NCI-H187 (cell line): ENCODE measurements at regions not wholly inside any gene's neighbourhood (a gene's known extent, or its start where the extent isn't known, plus 50 kb on each side); places are given as distances from the start of the nearest gene placed in this dataset.

Experiments used
- DNase-seq, 2 experiments: peaks; one replicate each; lab custom pipeline; 2025; lab: John Stamatoyannopoulos, UW

DNA sequence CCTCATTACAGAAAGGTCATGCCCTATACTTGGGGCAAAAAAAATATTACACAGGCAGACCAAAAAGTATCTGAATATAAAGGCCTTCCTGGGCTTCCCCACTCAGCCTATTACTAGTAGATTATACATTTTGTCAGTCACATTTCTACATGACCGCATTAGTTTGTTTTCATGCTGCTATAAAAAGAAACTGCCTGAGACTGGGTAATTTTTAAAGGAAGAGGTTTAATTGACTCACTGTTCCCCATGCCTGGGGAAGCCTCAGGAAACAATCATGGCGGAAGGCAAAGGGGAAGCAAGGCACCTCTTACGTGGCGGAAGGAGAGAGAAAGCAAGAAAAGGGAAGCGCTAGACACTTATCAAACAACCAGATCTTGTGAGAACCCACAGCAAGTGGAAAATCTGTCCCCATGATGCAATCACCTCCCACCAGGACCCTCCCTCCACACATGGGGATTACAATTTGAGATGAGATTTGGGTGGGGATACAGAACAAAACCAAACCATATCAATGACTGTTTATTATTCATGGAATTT, 1312.0 kb downstream of the PCDH7 start:
- DNase-seq, result no peak

DNA sequence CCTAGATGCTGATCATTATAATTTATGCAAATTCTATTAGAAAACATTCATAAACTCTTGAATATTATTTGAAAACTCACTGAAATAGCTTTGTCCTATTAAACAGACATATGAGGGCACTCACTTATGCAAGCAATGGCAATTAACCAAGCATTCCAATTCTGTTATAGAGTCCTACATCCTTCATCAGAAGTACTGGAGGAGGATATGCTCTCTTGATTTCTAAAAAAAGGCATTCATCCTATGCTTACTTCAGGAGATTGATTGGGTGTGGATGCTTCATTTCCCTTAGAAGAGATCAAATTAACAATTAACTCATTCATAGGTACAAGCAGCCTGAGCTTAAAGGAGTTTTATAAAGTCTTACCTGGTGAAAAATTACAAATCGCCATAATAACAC, 1317.2 kb downstream of the PCDH7 start:
- no peak for DNase-seq

DNA sequence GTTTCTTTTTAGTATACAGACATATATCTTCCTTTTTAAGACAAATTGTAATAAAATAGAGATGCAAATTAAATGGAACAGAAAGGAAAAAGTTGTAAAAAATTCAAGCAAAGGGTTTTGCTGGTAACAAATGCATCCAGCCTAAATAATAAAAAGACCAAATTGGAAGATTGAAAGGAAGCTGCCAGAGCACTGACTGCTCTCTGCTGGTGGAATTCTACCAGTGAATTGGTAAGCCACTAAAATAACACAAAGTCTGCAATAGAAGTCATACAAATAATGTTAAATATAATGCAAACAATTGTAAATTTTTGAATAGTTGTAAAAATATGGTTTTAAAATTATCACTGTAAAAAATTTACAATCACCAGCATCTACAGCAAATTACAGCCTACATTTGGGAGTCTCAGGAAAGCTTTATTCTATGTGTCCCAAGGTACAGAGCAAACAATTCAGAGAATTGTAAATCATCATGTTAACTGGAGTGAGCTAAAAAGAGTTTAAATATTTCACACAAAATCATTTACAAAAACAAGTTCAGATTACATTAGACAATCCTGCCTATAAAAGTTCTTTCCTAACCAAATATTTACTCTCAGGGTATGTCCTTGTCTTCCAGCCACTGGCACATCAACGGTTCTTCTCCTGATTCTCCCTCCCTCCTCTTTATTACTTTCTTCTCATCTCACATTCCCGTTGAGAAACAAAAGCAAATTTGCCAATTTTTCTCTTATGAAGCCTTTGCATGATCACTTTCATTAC, 1322.5 kb downstream of the PCDH7 start:
- DNase-seq, result no peak

DNA sequence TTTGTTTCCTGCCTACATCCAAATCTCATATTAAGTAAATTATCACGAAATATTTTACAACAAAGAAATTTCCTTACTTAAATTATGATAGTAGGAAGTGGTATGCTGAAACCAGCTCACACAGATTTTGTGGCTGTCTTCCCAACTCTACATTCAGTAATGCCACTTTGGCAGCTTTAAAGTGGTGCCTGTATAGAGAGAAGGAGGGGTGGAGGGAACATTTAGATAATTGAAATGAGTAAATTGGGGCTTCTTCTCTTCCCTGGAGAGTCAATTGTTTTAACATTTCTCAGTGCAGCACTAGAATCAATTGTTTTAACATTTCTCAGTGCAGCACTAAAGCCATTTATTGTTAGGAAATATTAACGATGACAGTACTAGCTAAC, 1323.1 kb downstream of the PCDH7 start:
- DNase-seq, result no peak

DNA sequence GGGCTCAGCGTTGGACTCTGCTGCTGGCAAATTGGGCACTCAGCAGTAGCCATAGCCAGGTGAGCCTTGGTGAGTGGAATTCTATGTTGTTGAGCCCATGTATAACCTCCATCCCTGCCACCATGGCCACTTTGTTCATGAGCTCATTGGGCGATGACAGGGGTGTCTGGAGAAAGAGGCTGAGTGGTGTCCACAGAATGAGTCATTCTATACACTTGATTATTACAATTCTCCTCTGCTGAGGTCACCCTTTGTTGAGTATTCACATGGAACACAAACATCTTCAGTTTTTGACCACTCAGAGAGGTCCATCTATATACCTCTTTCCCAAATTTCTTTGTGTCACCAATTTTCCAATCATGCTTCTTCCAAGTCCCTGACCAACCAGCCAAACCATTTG, 1341.7 kb downstream of the PCDH7 start:
- no peak for DNase-seq

DNA sequence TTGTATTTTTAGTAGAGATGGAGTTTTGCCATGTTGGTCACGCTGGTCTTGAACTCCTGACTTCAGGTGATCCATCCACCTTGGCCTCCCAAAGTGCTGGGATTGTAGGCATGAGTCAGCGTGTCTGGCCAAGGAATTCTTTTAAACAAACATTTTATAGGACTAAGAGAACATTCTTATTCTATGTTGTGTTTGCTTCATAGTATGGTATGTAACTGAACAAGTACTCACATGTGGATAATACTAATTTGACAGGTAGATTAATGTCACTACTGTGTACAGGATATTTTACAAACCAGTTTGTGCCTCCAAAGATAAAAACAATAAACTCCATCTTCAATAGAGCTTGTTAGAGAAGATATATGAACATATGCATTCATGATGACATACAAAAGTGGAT, 1353.4 kb downstream of the PCDH7 start:
- DNase-seq, result no peak

DNA sequence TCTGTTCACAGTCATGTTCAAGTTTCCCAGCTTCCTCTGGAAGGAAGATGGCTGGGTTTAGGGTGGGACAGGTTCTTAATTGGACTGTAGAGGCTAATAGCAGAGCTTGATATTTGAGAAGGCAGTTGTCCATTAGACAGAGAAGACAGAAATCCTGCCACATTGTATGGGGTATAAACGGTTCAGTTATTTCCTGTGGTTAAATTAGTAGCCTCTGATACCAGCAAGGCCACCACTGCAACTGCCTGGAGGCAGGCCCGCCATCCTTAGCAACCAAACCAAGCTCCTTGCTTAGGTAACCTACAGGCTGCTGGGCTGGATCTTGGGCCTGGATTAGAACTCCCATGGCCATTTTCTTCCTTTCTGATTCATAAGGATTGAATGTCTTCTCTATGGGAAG, 1367.0 kb downstream of the PCDH7 start:
- no peak for DNase-seq

DNA sequence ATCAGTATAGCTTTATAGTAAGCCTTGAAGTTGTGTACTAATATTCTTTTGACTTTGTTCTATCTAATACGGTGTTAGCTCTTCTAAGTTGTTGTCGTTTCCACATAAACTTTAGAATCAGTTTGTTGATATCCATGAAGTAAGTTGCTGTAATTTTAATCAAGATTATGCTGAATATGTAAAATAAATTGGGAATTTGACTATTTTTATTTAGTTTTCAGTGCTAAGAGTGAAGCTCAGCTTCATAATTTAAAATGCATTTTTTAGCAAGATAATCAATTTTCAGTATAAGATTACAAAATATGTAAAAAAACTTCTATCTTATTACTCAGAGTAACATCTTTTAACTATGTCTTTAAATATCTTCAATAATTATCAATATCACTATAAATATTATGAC, 1374.8 kb downstream of the PCDH7 start:
- no peak for DNase-seq

DNA sequence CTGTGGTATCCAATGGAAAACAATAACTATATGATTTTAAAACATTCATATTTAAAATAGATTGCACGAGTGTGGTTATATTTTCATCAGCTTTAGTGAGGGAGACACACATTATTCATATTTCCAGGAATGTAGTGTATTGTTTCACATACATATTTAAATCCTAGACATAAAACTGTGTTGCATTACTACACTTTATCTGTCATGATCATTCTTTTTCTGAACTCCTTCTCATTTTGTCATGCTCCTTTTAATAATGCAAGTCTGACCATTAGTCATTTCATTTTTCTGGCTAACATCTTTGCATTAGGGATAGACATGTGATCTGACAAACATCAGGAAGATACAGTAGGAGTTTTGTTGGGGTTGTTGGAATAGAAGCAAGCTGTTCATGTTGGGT, 1382.7 kb downstream of the PCDH7 start:
- no peak for DNase-seq

DNA sequence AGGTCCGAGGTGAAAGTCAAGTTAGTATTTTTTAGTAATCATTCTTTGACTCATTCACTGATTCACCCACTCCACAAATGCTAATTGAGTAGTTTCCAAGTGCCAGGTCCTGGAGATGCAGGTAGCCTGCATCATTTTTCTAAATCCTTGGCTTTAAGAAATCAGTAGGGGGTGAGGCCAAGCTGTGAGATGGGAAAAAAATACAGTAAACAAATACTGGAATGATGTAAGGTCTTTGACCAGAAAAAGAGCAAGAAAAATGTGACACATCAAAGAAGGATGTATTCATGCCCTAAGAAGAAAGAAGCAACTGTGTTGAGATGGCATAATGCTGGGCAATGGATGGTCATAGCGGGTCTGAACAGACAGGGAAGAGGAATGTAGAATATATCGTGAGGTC, 1386.6 kb downstream of the PCDH7 start:
- DNase-seq, result no peak

DNA sequence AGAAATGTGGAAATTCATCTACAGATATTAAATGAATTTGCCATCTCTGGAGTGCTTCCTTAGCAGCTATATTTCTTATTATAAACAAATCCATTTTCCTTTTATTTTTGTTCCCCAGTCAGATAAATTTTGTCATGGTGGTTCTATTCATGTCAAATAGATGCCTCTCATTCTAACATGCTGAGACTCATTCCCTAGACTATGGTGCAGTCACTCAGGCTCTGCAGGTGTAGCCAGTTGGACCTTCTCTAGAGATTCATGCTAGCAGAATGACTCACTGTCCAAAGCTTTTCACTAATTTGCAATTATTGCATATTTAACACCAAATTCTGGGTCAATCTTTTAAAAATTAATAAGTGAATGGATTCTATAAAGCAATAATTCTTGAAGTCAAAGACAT, 1392.7 kb downstream of the PCDH7 start:
- no peak for DNase-seq

DNA sequence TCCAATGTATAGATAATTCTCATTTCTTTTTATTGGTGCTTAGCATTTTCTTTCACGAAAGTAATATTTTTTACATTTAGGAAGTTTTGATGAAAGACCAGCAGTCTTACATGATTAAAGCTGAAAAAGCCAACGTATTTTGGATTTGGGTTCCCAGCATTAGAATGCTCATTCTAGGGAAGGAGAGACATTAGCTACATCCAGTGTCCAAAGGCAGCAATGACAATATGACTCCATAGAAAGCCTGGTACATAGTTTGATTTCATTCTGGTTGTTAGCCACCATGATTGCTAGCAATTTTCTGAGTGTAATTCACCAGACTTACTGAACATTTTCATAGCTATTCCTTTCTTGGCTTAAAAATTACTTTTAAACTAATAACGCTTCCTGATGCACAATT, 1397.5 kb downstream of the PCDH7 start:
- no peak for DNase-seq

DNA sequence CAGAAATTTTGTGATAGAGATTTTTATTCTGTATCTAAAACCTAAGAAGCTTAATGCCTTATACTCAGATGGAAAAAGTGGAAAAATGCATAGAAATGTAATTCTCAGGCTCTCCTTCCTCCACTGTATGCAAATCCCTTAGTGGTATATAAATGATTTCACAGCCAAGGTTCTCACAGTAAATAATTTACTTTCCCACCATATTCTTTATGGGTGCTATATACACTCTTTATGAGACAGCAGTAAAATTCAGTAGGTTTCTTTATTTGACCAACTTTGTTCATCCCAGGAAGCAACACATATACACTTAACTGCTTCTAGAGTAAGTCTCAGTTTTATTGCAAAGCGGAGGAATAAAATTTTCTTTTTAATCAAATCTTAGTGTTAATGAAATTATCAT, 1399.7 kb downstream of the PCDH7 start:
- DNase-seq, result no peak

DNA sequence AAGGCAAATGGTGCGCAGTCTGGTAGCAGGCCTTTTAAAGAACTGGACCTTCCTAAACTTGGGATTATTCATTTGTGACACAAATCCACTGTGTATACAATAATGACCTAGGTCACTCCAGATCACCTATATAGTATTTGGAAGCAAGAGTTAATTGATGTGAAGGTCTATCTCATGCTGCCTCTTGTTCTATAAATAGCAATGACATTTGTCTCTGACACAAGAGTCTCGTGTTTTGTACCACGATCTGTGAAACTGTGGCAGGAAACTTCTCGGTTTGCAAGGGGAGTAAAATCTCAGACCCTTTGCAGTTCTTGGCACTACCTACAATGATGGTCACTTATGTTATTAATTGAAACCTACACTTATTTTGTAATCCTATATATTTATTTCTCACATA, 1408.4 kb downstream of the PCDH7 start:
- DNase-seq, result no peak

DNA sequence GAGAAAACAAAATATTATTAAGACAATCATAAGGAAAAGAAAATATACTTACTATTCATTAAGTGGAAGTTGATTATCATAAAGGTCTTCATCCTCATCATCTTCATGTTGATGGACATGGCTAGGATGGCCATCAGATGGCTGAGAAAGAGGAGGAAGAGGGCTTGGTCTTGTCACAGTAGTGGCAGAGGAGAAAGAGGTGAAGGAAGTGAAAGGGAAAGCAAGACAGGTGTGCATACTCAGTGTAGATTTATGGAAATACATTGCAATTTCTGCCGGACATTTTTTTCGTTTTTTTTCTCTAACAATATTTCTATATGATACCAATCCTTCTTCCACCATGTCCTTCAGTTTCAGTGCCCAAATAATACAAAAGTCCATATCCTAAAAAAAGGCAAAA, 1409.8 kb downstream of the PCDH7 start:
- DNase-seq, result no peak

DNA sequence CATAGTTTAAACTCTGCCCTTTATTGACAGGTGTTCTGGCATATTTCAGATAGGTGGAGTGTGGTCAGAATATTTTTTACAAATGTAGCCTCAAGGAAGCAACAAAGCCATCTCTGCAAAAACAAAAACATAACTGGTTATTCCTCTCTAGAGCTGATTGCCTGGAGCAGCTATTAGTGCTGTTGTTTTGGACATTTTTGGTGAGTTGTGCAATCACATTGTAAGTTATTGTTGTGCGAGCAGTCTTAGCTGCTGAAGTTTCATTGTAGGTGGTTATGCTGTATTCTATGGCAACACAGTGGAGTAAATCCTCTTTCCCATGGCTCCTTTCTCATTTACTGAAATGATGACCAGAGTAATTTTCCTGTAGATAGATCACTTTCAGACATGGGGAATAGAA, 1413.0 kb downstream of the PCDH7 start:
- no peak for DNase-seq

DNA sequence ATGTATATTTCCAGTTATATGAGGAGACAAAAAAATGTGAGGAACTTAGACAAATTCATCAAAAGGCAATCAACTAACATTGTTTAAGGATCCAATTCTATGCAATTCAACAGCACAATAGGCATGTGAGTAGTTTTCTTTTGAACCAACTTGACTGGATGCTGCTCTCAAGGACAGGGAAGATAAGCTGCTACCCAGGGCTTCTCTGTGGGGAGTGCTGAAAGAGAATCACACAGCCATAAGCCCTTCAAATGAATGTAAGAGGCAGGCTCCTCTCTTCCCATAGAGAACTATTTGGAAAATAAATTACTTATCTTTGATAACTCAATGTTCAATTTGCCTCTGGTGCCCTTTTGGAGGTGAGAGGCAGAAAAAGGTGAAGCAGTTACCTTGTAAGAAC, 1413.6 kb downstream of the PCDH7 start:
- no peak for DNase-seq

DNA sequence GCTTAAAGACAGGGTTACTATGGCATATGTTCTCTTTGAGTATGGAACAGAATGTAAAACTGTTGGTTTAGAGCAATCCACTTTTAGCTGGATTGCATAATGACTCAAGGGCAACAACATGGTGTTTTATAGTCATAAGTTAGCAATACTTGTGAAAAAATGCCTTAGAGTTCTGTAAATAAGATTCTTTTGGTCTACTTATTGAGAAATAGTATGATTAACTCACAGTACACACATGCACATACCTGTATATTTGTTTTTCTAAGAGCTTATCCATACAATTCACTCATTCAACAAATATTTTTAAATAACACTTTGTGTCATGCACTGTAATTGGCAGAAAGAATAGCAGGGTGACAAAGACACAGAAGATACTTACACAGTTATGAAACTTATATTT, 1415.5 kb downstream of the PCDH7 start:
- DNase-seq, result no peak

DNA sequence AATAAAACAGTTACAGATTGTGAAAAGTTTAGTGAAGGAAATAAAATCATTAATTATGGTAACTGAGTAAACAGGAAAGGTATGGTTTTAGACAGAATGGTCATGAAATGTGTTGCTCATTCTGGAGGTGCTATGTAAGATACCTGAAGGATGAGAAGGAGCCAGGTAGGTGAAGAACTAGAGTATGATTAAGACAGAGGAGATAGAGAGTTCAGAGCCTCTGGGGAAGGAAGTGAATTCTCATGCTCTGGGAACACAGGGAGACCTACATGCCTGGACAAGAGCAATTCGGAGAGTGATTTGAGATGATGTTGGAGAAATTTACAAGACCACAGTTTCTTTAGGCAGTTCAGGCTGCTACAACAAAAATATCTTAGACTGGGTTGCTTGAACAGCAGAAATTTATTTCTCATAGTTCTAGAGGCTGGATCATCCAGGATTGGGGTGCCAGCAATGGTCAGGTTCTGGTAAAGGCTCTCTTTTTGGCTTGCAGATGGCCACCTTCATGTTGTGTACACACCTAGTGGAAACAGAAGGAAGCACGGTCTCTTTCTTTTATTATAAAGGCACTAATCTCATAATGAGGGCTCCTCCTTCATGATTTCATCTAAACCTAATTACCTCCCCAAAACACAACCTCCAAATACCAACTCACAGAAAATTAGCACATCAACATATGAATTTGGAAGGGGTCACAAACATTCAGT, 1416.1 kb downstream of the PCDH7 start:
- no peak for DNase-seq

DNA sequence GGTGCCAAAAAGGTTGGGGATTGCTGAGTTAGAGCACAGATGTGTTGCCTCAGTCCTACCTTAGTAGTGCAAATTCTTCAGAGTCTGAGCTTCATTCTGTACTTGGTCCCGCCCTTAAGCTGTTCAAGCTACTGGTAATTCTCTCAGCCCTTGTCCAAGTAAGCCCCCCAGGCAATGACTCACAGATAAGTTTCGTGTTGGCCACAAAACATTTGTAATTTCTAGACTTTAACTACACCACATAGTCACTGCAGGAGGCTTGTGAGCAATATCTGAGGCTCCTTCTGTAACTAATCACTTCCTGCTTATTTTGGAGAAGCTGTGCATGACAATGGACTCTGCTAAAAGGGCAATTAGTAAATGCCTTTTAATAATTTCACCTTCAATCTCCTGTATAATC, 1420.5 kb downstream of the PCDH7 start:
- no peak for DNase-seq

DNA sequence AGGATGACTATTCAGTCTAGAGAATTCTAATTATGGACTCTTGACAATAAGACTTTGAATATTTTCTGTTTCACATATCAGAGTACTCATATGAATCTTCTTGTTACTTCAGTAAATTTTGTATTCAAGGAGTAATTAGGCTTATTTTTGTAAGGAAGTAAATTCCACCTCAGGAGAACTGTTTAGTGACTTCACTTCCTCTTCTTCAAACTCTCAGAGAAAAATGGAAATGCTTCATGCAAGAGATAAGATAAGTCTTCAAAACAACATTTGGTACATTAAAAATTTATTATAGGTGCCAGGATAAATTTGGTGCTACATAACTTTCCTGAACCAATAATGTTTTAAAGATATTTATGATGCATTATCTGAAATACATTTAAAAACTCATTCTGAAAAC, 1421.9 kb downstream of the PCDH7 start:
- DNase-seq, result no peak

DNA sequence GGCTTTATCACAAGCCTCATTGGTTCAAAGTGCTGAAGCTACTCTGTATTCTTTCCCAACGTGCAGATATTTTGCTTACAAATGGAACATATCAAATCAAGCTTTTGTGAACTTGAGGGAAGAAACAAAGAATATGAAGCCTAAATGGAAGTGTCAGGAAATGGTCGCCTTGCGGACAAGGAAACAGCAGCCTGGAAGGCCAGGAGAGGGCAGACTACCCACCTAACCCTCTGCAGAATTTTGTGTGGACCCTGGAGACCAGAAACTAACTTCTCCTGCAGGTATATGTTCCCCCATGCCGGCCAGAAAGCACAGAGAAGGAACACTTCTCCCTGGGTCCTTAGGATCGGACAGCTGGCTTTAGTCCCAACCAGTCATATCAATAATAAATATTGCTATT, 1425.8 kb downstream of the PCDH7 start:
- DNase-seq, result no peak

DNA sequence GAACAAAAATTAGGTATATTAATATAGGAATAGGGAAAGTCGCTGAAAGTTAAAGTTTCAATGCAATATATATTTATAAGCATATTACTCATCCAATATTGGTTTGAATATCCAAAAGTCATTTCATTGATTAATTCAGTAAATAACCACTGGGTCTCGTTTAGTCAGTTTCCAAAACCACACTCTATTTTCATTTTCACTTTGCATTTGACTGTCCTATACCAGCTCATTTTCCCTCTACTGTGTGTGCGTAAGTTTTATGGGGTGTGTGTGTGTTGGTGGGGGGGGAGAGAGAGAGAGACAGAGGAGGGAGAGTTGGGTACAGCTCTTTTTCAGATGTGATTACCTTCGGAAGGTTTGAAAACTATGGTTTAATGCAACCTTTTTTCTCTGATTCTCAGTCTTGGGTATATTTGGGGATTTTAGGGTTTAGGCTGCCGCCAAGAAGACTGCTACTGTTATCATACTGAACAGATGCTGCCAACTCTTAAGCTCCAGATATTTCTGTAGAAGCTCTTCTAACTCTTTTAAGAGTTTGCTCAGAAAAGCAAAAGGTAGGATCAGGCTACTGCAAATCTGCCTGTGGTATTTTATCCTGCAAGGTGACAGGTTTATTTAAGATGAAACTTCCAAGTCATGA, 1427.4 kb downstream of the PCDH7 start:
- DNase-seq, result no peak
